HFFc6 (cell line): ENCODE measurements at regions not wholly inside any gene's neighbourhood (a gene's known extent, or its start where the extent isn't known, plus 50 kb on each side); places are given as distances from the start of the nearest gene placed in this dataset.

Experiments used
- DNase-seq: peaks from one replicate; pipeline ENCODE4 v3.0.0-alpha.2; 2018
- H3K27ac Mint-ChIP-seq: 2 replicates; pipeline ENCODE4 v1.8.0; 2020; ENCODE audit warnings: mild to moderate bottlenecking, mixed read lengths
- H3K27me3 Mint-ChIP-seq: 2 replicates; pipeline ENCODE4 v1.8.0; 2021; ENCODE audit warnings: mild to moderate bottlenecking, moderate library complexity, mixed read lengths; ENCODE audit not compliant: insufficient read depth
- H3K36me3 Mint-ChIP-seq: 2 replicates; pipeline ENCODE4 v1.8.0; 2021; ENCODE audit warnings: low read depth, mixed read lengths
- H3K4me1 Mint-ChIP-seq: 2 replicates; pipeline ENCODE4 v1.8.0; 2020; ENCODE audit warnings: low read depth, mixed read lengths
- H3K4me3 Mint-ChIP-seq: 2 replicates; pipeline ENCODE4 v1.8.0; 2020; ENCODE audit warnings: mild to moderate bottlenecking, moderate library complexity, mixed read lengths
- H3K9me3 Mint-ChIP-seq: 2 replicates; pipeline ENCODE4 v1.8.0; 2020; ENCODE audit warnings: mild to moderate bottlenecking, mixed read lengths
- TF ChIP-seq, protein P1 (sequence below): fragments of 200-600 bp; sonication (generic); IDR thresholded peaks from 2 replicates; pipeline ENCODE4 v1.5.0; 2021; ENCODE audit warnings: antibody characterized with exemption, mild to moderate bottlenecking

DNA sequence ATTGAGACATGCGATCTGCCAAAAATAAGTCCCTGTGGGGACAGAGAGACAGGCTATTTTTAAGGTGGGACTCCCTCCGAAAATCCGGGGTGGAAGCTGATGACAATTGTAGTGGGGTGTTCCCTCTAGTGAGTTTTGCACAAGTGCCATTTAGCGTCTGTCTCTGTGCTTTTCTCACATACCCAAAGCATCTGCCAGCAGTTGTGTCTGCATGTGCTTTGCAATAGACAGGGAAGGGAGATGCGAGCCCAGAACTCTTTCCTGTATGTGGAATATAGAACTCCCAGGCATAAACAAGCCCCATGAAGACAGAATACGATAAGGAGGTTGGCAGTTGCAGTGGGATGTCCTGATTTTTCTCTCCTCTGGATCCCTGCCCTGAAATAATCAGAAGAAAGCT, 282.7 kb upstream of the XYLT1 start:
- TF ChIP-seq, protein P1, sequence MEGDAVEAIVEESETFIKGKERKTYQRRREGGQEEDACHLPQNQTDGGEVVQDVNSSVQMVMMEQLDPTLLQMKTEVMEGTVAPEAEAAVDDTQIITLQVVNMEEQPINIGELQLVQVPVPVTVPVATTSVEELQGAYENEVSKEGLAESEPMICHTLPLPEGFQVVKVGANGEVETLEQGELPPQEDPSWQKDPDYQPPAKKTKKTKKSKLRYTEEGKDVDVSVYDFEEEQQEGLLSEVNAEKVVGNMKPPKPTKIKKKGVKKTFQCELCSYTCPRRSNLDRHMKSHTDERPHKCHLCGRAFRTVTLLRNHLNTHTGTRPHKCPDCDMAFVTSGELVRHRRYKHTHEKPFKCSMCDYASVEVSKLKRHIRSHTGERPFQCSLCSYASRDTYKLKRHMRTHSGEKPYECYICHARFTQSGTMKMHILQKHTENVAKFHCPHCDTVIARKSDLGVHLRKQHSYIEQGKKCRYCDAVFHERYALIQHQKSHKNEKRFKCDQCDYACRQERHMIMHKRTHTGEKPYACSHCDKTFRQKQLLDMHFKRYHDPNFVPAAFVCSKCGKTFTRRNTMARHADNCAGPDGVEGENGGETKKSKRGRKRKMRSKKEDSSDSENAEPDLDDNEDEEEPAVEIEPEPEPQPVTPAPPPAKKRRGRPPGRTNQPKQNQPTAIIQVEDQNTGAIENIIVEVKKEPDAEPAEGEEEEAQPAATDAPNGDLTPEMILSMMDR = no peak
- no peak overlapping the region for H3K4me3 Mint-ChIP-seq
- H3K27ac Mint-ChIP-seq = no peak overlapping the region
- no peak for DNase-seq
- peaks cover 4% of the 10 kb centered on the region for H3K27me3 Mint-ChIP-seq
- no peaks in the 10 kb centered on the region; the same call in 1 of the 2 replicates for H3K9me3 Mint-ChIP-seq
- H3K36me3 Mint-ChIP-seq = no peaks in the 10 kb centered on the region
- H3K4me1 Mint-ChIP-seq = no peaks in the 10 kb centered on the region

DNA sequence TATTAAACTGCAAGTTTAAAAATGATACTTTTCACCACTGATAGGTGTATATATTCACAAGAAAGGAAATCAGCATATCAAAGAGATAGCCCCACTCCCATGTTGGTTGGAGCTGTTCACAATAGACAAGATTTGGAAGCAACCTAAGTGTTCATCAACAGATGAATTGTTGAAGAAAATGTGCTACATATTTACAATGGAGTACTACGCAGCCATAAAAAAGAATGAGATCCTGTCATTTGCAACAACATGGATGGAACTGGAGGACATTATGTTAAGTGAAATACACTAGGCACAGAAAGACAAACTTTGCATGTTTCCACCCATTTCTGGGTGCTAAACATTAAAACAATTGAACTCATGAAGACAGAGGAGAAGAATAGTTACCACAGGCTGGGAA, 278.9 kb upstream of the XYLT1 start:
- no peak for DNase-seq
- Mint-ChIP-seq H3K27ac (no peak overlapping the region), H3K27me3 (peaks cover 17% of the 10 kb centered on the region), H3K9me3 (no peaks in the 10 kb centered on the region), H3K36me3 (no peaks in the 10 kb centered on the region), H3K4me1 (no peaks in the 10 kb centered on the region), H3K4me3 (no peak overlapping the region)
- TF ChIP-seq, protein P1 = no peak

DNA sequence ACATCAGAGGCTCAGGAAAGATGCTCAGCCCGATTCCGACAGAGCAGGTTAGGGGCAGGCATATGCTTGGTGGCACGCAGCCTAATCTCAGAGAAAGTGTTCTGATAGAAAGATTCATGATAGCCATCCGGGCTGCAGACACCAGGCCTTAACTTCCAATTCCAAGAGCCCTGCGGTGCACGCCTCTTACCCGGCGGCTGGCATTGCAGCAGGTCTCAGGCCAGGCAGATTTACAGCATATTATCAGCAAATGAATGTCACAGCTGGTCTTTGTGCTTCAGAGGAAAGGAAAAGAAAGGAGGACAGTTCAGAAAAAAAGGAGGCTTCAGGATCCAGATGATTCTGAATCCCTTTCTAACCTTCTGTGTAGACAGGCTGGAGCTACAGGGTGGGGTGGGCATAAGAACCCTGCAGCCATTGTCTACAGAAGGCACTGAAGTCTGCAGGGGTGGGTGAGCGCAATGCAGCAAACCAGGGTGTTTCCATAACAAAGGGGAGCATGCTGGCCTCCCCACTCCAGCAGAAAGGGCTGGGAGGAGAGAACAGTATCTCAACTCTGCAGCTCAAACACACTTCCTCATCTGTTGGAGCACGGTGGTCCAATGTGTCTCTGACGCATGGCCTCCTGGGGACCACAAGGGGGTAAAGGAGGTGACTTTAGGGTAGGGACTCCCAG, 277.4 kb upstream of the XYLT1 start:
- Mint-ChIP-seq H3K4me3 (no peak overlapping the region), H3K36me3 (no peaks in the 10 kb centered on the region), H3K27ac (no peak overlapping the region), H3K4me1 (no peaks in the 10 kb centered on the region), H3K27me3 (peaks cover 15% of the 10 kb centered on the region), H3K9me3 (no peaks in the 10 kb centered on the region)
- TF ChIP-seq, protein P1 = no peak
- DNase-seq = no peak

DNA sequence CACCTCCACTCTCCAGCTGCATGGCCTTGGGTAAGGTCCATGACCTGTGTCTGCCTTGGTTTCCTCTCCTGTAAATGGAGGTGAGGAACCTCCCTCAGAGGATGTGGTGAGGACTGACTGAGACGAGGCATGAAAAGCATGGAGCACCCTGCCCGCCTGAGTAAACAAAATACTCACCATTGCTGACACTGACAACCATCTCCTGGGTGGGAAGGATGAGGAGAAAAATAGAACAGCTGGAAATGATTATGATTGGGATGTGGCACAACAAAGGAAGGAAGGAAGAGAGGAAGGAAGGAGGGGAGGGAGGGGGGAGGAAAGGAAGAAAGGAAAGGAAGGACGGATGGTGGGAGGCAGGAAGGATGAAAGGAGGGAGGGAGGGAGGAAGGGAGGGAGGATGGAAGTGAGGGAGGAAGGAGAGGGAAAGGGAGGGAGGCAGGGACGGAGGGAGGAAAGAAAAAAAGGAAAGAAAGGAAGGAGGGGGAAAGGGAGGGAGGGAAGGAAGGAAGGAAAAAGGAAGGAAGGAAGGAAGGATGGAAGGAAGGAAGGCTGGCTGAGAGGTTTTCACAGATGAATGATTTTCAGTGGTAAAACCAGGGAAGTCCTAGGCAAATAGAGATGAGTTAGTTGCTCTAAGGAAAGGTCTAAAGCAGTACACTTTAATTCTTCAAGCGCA, 276.5 kb upstream of the XYLT1 start:
- H3K36me3 Mint-ChIP-seq = no peaks in the 10 kb centered on the region
- no peak for DNase-seq
- peaks cover 16% of the 10 kb centered on the region for H3K27me3 Mint-ChIP-seq
- no peaks in the 10 kb centered on the region for H3K4me1 Mint-ChIP-seq
- no peaks in the 10 kb centered on the region for H3K9me3 Mint-ChIP-seq
- no peak overlapping the region for H3K27ac Mint-ChIP-seq
- no peak overlapping the region for H3K4me3 Mint-ChIP-seq
- TF ChIP-seq, protein P1 = no peak

DNA sequence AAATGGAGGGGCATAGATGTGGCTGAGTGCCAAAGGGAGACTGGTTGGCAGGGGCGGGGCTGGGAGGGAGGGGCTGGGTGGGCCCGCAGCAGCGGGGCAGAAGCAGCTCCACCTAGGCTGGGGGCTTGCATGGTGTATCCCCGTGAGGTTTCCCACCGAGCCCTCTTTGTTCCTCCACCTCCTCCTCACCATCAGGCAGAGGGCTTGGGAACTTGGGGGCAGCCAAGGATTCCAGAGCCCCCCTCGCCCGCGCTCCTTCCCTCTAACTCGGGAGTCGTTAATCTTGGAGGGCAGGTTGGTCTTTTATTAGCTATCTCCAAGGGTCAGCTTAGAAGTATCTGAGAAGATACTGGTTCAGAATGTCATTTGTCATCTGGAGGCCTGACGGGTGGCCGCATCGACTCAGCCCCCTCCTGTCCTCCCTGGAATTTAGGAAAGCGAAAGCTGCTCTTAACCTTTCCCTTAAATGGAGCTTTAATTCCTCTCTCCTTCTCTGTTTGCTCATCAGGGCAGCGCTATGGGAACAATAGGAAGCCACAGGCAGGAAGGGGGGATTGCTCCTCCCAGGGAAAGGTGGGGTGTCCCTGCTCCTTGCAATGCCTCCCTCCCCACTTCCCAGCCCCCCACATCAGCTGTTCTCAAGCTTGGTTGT, 274.3 kb upstream of the XYLT1 start:
- no peaks in the 10 kb centered on the region for H3K9me3 Mint-ChIP-seq
- H3K36me3 Mint-ChIP-seq = no peaks in the 10 kb centered on the region
- 0 out of 2 replicates have a peak overlapping the region, but pooled peaks have one; percentile 58 for H3K4me3 Mint-ChIP-seq
- H3K27me3 Mint-ChIP-seq = peaks cover 19% of the 10 kb centered on the region
- no peak overlapping the region for H3K27ac Mint-ChIP-seq
- TF ChIP-seq, protein P1 = no peak
- no peaks in the 10 kb centered on the region for H3K4me1 Mint-ChIP-seq
- no peak for DNase-seq
